Kidney (tissue), 13 donors: ENCODE measurements at regions not wholly inside any gene's neighbourhood (a gene's known extent, or its start where the extent isn't known, plus 50 kb on each side); places are given as distances from the start of the nearest gene placed in this dataset.

ENCODE experiments used
- DNase-seq, 5 donors: peaks; one replicate each; pipeline ENCODE4 v3.0.0-alpha.2; 2013 to 2020
- FAIRE-seq: peaks from 2 replicates; lab custom pipeline; 2012; peaks lifted over from hg19 to GRCh38; lab: Jason Lieb, UNC
- H3K27ac ChIP-seq, 2 donors: one replicate each; pipeline ENCODE4 v1.7.0; 2013; ENCODE audit warnings: low read depth in 2 of 2, low read length in 2 of 2, inconsistent platforms in 1 of 2
- H3K27me3 ChIP-seq: one replicate; pipeline ENCODE4 v1.7.1; 2013; ENCODE audit warnings: low read length, inconsistent platforms; ENCODE audit not compliant: control insufficient read depth, insufficient read depth
- H3K36me3 ChIP-seq, 3 donors: one replicate each; pipeline versions ENCODE4 v1.7.0 to v1.7.1; 2013; ENCODE audit warnings: low read length in 3 of 3, control low read depth in 1 of 3, inconsistent platforms in 1 of 3; ENCODE audit not compliant: insufficient read depth in 3 of 3, control insufficient read depth in 2 of 3
- H3K4me1 ChIP-seq, 3 donors: one replicate each; pipeline versions ENCODE4 v1.7.0 to v1.7.1; 2013; ENCODE audit warnings: low read length in 3 of 3, inconsistent platforms in 1 of 3, low read depth in 1 of 3; ENCODE audit not compliant: control insufficient read depth in 2 of 3, insufficient read depth in 2 of 3
- H3K4me3 ChIP-seq, 3 donors: one replicate each; pipeline versions ENCODE4 v1.7.0 to v1.8.1; 2013; ENCODE audit warnings: low read length in 3 of 3, control low read depth in 1 of 3, inconsistent platforms in 1 of 3
- H3K9ac ChIP-seq, 3 donors: one replicate each; pipeline versions ENCODE4 v1.7.0 to v1.7.1; 2013; ENCODE audit warnings: low read length in 3 of 3, control low read depth in 1 of 3, inconsistent platforms in 1 of 3
- H3K9me3 ChIP-seq, 3 donors: one replicate each; pipeline versions ENCODE4 v1.7.0 to v1.7.1; 2013; ENCODE audit warnings: low read length in 3 of 3, control low read depth in 1 of 3, inconsistent platforms in 1 of 3; ENCODE audit not compliant: control insufficient read depth in 2 of 3, insufficient read depth in 1 of 3
- intact Hi-C: fragments of 100-400 bp; cut with DNase I; formaldehyde crosslinking; loops from one replicate; pipeline ENCODE4 v1.11.1; 2022
- TF ChIP-seq, protein P1 (sequence below): IDR thresholded peaks from 3 replicates; pipeline ENCODE4 v1.5.1; 2012; ENCODE audit warnings: mild to moderate bottlenecking, moderate library complexity, borderline replicate concordance; ENCODE audit not compliant: insufficient read depth; ENCODE audit errors: extremely low read depth
- donor health status: control.
- donor health status: control.
- donor health status: control.
- donor health status: control.
- donor health status: control.
- donor health status: DM: yes; HTN: yes; CAD: no.
- donor health status: Normal renal cell carcinoma (clear cell type).

- H3K9ac ChIP-seq, result no peak overlapping the region
- H3K9me3 ChIP-seq, result peaks cover 0 to 9% (median 0%) of the 10 kb centered on the region in 3 donors
- TF ChIP-seq, protein P1, sequence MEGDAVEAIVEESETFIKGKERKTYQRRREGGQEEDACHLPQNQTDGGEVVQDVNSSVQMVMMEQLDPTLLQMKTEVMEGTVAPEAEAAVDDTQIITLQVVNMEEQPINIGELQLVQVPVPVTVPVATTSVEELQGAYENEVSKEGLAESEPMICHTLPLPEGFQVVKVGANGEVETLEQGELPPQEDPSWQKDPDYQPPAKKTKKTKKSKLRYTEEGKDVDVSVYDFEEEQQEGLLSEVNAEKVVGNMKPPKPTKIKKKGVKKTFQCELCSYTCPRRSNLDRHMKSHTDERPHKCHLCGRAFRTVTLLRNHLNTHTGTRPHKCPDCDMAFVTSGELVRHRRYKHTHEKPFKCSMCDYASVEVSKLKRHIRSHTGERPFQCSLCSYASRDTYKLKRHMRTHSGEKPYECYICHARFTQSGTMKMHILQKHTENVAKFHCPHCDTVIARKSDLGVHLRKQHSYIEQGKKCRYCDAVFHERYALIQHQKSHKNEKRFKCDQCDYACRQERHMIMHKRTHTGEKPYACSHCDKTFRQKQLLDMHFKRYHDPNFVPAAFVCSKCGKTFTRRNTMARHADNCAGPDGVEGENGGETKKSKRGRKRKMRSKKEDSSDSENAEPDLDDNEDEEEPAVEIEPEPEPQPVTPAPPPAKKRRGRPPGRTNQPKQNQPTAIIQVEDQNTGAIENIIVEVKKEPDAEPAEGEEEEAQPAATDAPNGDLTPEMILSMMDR, result no peak
- H3K27me3 ChIP-seq, result no peaks in the 10 kb centered on the region
- FAIRE-seq (no peak), DNase-seq (no peak)
- intact Hi-C loops, result no loop called here
- H3K4me1 ChIP-seq, result no peaks in the 10 kb centered on the region
- no peaks in the 10 kb centered on the region for H3K36me3 ChIP-seq
- no peak overlapping the region for H3K27ac ChIP-seq
- H3K4me3 ChIP-seq, result no peak overlapping the region
These were observed 181.1 kb upstream of the DMRTA1 start for GRCh38 chr9:22265534-22265933.

DNA sequence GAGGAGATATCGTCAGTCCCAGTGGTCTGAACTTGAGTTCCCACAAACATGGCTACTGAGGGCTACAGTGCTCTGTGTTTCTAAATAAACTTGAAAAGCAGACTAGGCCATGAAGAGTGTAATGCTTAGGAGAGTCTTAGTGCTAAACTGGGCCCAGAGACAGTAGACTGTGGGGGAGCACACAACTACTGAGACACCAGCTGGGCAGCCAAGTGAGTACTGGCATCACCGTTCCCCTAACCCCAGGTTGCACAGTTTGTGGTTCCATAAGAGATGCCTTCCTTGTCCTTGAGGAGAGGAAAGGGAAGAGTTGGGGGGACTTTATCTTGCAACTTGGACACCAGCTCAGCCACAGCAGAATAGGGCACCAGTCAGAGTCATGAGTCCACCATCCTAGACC lies 172.1 kb upstream of the DMRTA1 start:
- H3K4me3 ChIP-seq, result no peak overlapping the region
- no peaks in the 10 kb centered on the region for H3K4me1 ChIP-seq
- no peak overlapping the region for H3K9ac ChIP-seq
- peaks cover 0 to 2% (median 0%) of the 10 kb centered on the region in 3 donors for H3K9me3 ChIP-seq
- intact Hi-C loops, result no loop called here
- H3K36me3 ChIP-seq, result no peaks in the 10 kb centered on the region
- TF ChIP-seq, protein P1, result no peak
- no peak for DNase-seq
- FAIRE-seq, result no peak
- H3K27ac ChIP-seq, result no peak overlapping the region
- H3K27me3 ChIP-seq, result no peaks in the 10 kb centered on the region

GRCh38 chr9:22278426-22278825 lies 168.2 kb upstream of the DMRTA1 start:
- FAIRE-seq (no peak), DNase-seq (no peak)
- Histone ChIP-seq H3K36me3 (no peaks in the 10 kb centered on the region), H3K9me3 (peaks cover 0 to 2% (median 0%) of the 10 kb centered on the region in 3 donors), H3K9ac (no peak overlapping the region), H3K27me3 (no peaks in the 10 kb centered on the region), H3K4me1 (no peaks in the 10 kb centered on the region), H3K4me3 (no peak overlapping the region), H3K27ac (no peak overlapping the region)
- intact Hi-C loops, result no loop called here
- TF ChIP-seq, protein P1, result no peak

DNA sequence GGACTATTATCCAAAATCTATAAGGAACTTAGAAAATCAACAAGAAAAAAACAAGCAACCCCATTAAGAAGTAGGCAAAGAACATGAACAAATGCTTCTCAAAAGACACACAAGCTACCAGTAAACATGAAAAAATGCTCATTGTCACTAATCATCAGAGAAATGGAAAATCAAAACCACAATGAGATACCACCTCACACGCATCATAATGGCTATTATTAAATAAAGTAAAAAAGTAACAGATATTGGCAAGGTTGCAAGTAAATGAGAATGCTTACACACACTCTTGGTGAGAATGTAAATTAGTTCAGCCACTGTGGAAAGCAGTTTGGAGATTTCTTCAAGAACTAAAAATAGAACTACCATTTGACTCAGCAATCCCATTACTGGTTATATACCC lies 167.0 kb upstream of the DMRTA1 start:
- no peaks in the 10 kb centered on the region for H3K27me3 ChIP-seq
- H3K36me3 ChIP-seq, result no peaks in the 10 kb centered on the region
- H3K4me3 ChIP-seq, result no peak overlapping the region
- H3K9ac ChIP-seq, result no peak overlapping the region
- DNase-seq (no peak), FAIRE-seq (no peak)
- TF ChIP-seq, protein P1, result no peak
- H3K9me3 ChIP-seq, result peaks cover 0 to 2% (median 0%) of the 10 kb centered on the region in 3 donors
- no peaks in the 10 kb centered on the region for H3K4me1 ChIP-seq
- no peak overlapping the region for H3K27ac ChIP-seq
- intact Hi-C loops, result no loop called here
